GM12878 (cell line): ENCODE measurements at regions not wholly inside any gene's neighbourhood (a gene's known extent, or its start where the extent isn't known, plus 50 kb on each side); places are given as distances from the start of the nearest gene placed in this dataset.

Experiments used
- ATAC-seq: fragments of 200-7000 bp; cut with Tn5 transposase; 3 replicates; pipeline ENCODE4 v1.9.1; 2020; ENCODE audit warnings: mild to moderate bottlenecking, moderate library complexity
- BruUV-seq: library from RNA; stranded (reverse); fragments of 400-500 nt; replicated peaks from 2 replicates; lab custom pipeline; 2021; lab: Mats Ljungman, UMichigan
- CTCF ChIA-PET: fragments of 300-600 bp; sonication (Branson Sonifier 250); formaldehyde crosslinking; extraction: SDS; loops from one replicate; lab custom pipeline; 2021; ENCODE audit warnings: inconsistent platforms; lab: Yijun Ruan, JAX
- POLR2A ChIA-PET: fragments of 350-600 bp; formaldehyde crosslinking; extraction: SDS; loops from one replicate; lab custom pipeline; 2021; ENCODE audit warnings: inconsistent platforms; lab: Charles Lee
- RAD21 ChIA-PET: fragments of 300-600 bp; sonication (Branson Sonifier 250); formaldehyde crosslinking; loops from one replicate; lab custom pipeline; 2023; ENCODE audit warnings: antibody characterized with exemption; ENCODE audit not compliant: unreplicated experiment; lab: Charles Lee
- SMC1A ChIA-PET: fragments of 300-600 bp; sonication (Branson Sonifier 250); formaldehyde crosslinking; loops from one replicate; lab custom pipeline; 2023; ENCODE audit not compliant: unreplicated experiment, uncharacterized antibody; lab: Charles Lee
- DNase-seq: peaks from one replicate; pipeline ENCODE4 v3.0.0-alpha.2; 2011; ENCODE audit warnings: low read depth, low spot score
- FAIRE-seq: peaks from 3 replicates; lab custom pipeline; 2011; peaks lifted over from hg19 to GRCh38; lab: Jason Lieb, UNC
- H2AFZ ChIP-seq: 2 replicates; pipeline ENCODE4 v1.6.0; 2011; ENCODE audit warnings: low read depth, low read length, control low read depth; ENCODE audit not compliant: control insufficient read depth
- H3K27ac ChIP-seq: 2 replicates; pipeline ENCODE4 v1.5.1; 2011; ENCODE audit warnings: control low read depth; ENCODE audit not compliant: control insufficient read depth, insufficient read depth
- H3K27me3 ChIP-seq, 2 experiments: replicated peaks in 1 of 2; 2 replicates each; pipeline versions ENCODE4 v1.6.0 to v1.6.1; 2011; ENCODE audit warnings: low read length in 1 of 2; ENCODE audit not compliant: control insufficient read depth in 2 of 2, insufficient read depth in 2 of 2
- H3K36me3 ChIP-seq, 2 experiments: 2 replicates each; pipeline ENCODE4 v1.5.1; 2011; ENCODE audit warnings: low read length in 1 of 2; ENCODE audit not compliant: control insufficient read depth in 2 of 2, insufficient read depth in 2 of 2
- H3K4me1 ChIP-seq: 2 replicates; pipeline ENCODE4 v1.6.1; 2011; ENCODE audit warnings: mild to moderate bottlenecking, low read length, moderate library complexity, mixed read lengths; ENCODE audit not compliant: control insufficient read depth, insufficient read depth
- H3K4me2 ChIP-seq: 2 replicates; pipeline ENCODE4 v1.6.0; 2011; ENCODE audit warnings: control low read depth; ENCODE audit not compliant: control insufficient read depth, insufficient read depth
- H3K4me3 ChIP-seq: fragments of 200-600 bp; sonication (generic); 2 replicates; pipeline ENCODE4 v1.5.1; 2016
- H3K79me2 ChIP-seq: 2 replicates; pipeline ENCODE4 v1.6.0; 2011; ENCODE audit warnings: low read length; ENCODE audit not compliant: control insufficient read depth, insufficient read depth
- H3K9ac ChIP-seq: 2 replicates; pipeline ENCODE4 v1.8.0; 2011; ENCODE audit warnings: low read length, control low read depth, mixed read lengths; ENCODE audit not compliant: control insufficient read depth, insufficient read depth
- H3K9me3 ChIP-seq: replicated peaks from 3 replicates; pipeline ENCODE4 v1.5.1; 2011; ENCODE audit warnings: mild to moderate bottlenecking, low read length; ENCODE audit not compliant: control insufficient read depth, insufficient read depth
- H4K20me1 ChIP-seq: 2 replicates; pipeline ENCODE4 v1.6.0; 2011; ENCODE audit not compliant: control insufficient read depth, insufficient read depth
- BMI1 ChIP-seq: fragments of 450-650 bp; IDR thresholded peaks from 2 replicates; pipeline ENCODE4 v1.6.1; 2016; ENCODE audit warnings: mild to moderate bottlenecking, moderate library complexity, borderline replicate concordance
- CEBPB ChIP-seq, 2 experiments: fragments of 150-350 bp in 1 of 2; IDR thresholded peaks; 2 replicates each; pipeline ENCODE4 v1.6.1; 2012 to 2014; ENCODE audit warnings: low read depth in 2 of 2, low read length in 2 of 2, borderline replicate concordance in 1 of 2, inconsistent platforms in 1 of 2
- EP300 ChIP-seq, 2 experiments: fragments of 150-350 bp in 1 of 2; IDR thresholded peaks; 2 replicates each; pipeline ENCODE4 v1.6.1; 2011 to 2012; ENCODE audit warnings: low read depth in 2 of 2, low read length in 2 of 2, borderline replicate concordance in 1 of 2, improper control_type of control experiment in 1 of 2, inconsistent platforms in 1 of 2; ENCODE audit not compliant: control insufficient read depth in 1 of 2
- ESRRA ChIP-seq: IDR thresholded peaks from 2 replicates; pipeline ENCODE4 v1.6.1; 2012; ENCODE audit warnings: mild to moderate bottlenecking, low read length, improper control_type of control experiment
- FOXK2 ChIP-seq: fragments of 450-650 bp; IDR thresholded peaks from 2 replicates; pipeline ENCODE4 v1.6.1; 2017; ENCODE audit warnings: mild to moderate bottlenecking, moderate library complexity
- FOXM1 ChIP-seq: IDR thresholded peaks from 2 replicates; pipeline ENCODE4 v1.6.1; 2012; ENCODE audit warnings: low read depth, mild to moderate bottlenecking, inconsistent platforms, low read length, moderate library complexity
- NR2F1 ChIP-seq: fragments of 450-650 bp; conservative IDR thresholded peaks from 2 replicates; pipeline ENCODE4 v1.6.1; 2017; ENCODE audit warnings: mild to moderate bottlenecking
- SIN3A ChIP-seq: IDR thresholded peaks from 2 replicates; pipeline ENCODE4 v1.6.1; 2012; ENCODE audit warnings: low read depth, low read length, improper control_type of control experiment
- SMAD1 ChIP-seq: fragments of 450-650 bp; IDR thresholded peaks from 2 replicates; pipeline ENCODE4 v1.6.1; 2018; ENCODE audit warnings: mild to moderate bottlenecking, low read depth; ENCODE audit not compliant: partially characterized antibody
- SMAD5 ChIP-seq: IDR thresholded peaks from 2 replicates; pipeline ENCODE4 v1.6.1; 2016; ENCODE audit warnings: antibody characterized with exemption, low read depth
- YBX1 ChIP-seq: fragments of 450-650 bp; IDR thresholded peaks from 2 replicates; pipeline ENCODE4 v1.6.1; 2016; ENCODE audit warnings: antibody characterized with exemption
- ZNF217 ChIP-seq: fragments of 450-650 bp; IDR thresholded peaks from 2 replicates; pipeline ENCODE4 v1.6.1; 2017; ENCODE audit warnings: antibody characterized with exemption, mild to moderate bottlenecking
- WGBS: methylation state at CpG from one replicate; pipeline ENCODE4 v1.1.6; 2016; ENCODE audit warnings: low lambda C conversion rate; ENCODE audit not compliant: insufficient replicate concordance, insufficient coverage; ENCODE audit errors: missing lambda C conversion rate; 5-methylcytosine and 5-hydroxymethylcytosine counted together
- in situ Hi-C: fragments of 300-500 bp; cut with MboI; formaldehyde crosslinking; loops from 9 replicates; pipeline ENCODE4 v1.14.3; 2018; ENCODE audit warnings: mixed read lengths
- intact Hi-C: fragments of 100-400 bp; cut with micrococcal nuclease; formaldehyde crosslinking; loops from one replicate; pipeline ENCODE4 v1.14.2; 2022; ENCODE audit not compliant: unreplicated experiment
- TF ChIP-seq, protein P1 (sequence below): fragments of 450-650 bp; IDR thresholded peaks from 2 replicates; pipeline ENCODE4 v1.6.1; 2017; ENCODE audit warnings: low read depth, mild to moderate bottlenecking, moderate library complexity
- TF ChIP-seq, protein P2 (sequence below): IDR thresholded peaks from 2 replicates; pipeline ENCODE4 v1.6.1; 2012; ENCODE audit warnings: low read depth, low read length, improper control_type of control experiment
- TF ChIP-seq, protein P3 (sequence below): fragments of 450-650 bp; IDR thresholded peaks from 2 replicates; pipeline ENCODE4 v1.6.1; 2017; ENCODE audit warnings: mild to moderate bottlenecking, moderate library complexity
- TF ChIP-seq, protein P4 (sequence below): IDR thresholded peaks from 2 replicates; pipeline ENCODE4 v1.6.1; 2012; ENCODE audit warnings: mild to moderate bottlenecking, low read depth, low read length

DNA sequence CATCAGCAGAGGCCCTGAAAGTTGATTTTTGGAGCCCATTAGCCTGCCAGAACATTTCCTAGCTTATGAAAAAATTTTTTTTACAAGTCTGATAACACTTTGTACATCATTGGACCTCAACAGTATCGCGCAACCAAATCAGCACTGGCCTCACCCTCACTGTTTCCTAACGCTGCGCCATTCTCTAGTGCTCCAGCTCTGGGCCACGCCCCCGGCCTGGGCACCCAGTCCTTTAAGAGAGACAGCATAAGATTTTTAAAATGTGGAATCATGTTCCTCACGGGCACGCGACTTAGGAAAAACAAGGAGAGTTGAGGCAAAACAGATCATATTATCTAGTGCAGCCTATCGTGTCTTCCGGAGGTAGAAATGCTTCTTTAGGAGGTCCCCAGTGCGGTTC, 114.5 kb downstream of the BOD1 start:
- no TSS peak for BruUV-seq
- DNase-seq (no peak), ATAC-seq (no peak), FAIRE-seq (no peak)
- no peaks in the 10 kb centered on the region for H4K20me1 ChIP-seq
- H3K9me3 ChIP-seq: no peaks in the 10 kb centered on the region; the same call in 2 of the 3 replicates
- no peaks in the 10 kb centered on the region for H3K79me2 ChIP-seq
- H3K4me1 ChIP-seq: no peaks in the 10 kb centered on the region
- WGBS: 66% methylated on average over 12 of the region's 12 CpGs
- H3K9ac ChIP-seq: no peak overlapping the region
- ChIA-PET RAD21 (no interaction called here), CTCF (no interaction called here), POLR2A (no interaction called here), SMC1A (no interaction called here)
- no peak overlapping the region for H2AFZ ChIP-seq
- H3K4me2 ChIP-seq: no peak overlapping the region
- no peak overlapping the region for H3K27ac ChIP-seq
- H3K4me3 ChIP-seq: no peak overlapping the region
- in situ Hi-C loops: no loop called here
- intact Hi-C loops: no loop called here
- no peaks in the 10 kb centered on the region for H3K36me3 ChIP-seq
- peaks cover 0 to 3% of the 10 kb centered on the region in 2 experiments for H3K27me3 ChIP-seq
- TF ChIP-seq FOXK2 (no peak), FOXM1 (no peak), SMAD5 (no peak), YBX1 (no peak), EP300 (IDR thresholded peaks at IDR 0.05; ENCODE audit: borderline replicate concordance in 1 of 2, control insufficient read depth in 1 of 2, low read depth in 2 of 2, low read length in 2 of 2) (no peak), BMI1 (no peak), NR2F1 (no peak), ZNF217 (no peak), CEBPB (IDR thresholded peaks at IDR 0.05; ENCODE audit: borderline replicate concordance in 1 of 2, low read depth in 2 of 2, low read length in 2 of 2) (no peak), ESRRA (no peak), SIN3A (no peak), SMAD1 (no peak)
- TF ChIP-seq, protein P1, sequence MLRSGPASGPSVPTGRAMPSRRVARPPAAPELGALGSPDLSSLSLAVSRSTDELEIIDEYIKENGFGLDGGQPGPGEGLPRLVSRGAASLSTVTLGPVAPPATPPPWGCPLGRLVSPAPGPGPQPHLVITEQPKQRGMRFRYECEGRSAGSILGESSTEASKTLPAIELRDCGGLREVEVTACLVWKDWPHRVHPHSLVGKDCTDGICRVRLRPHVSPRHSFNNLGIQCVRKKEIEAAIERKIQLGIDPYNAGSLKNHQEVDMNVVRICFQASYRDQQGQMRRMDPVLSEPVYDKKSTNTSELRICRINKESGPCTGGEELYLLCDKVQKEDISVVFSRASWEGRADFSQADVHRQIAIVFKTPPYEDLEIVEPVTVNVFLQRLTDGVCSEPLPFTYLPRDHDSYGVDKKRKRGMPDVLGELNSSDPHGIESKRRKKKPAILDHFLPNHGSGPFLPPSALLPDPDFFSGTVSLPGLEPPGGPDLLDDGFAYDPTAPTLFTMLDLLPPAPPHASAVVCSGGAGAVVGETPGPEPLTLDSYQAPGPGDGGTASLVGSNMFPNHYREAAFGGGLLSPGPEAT: no peak
- TF ChIP-seq, protein P2, sequence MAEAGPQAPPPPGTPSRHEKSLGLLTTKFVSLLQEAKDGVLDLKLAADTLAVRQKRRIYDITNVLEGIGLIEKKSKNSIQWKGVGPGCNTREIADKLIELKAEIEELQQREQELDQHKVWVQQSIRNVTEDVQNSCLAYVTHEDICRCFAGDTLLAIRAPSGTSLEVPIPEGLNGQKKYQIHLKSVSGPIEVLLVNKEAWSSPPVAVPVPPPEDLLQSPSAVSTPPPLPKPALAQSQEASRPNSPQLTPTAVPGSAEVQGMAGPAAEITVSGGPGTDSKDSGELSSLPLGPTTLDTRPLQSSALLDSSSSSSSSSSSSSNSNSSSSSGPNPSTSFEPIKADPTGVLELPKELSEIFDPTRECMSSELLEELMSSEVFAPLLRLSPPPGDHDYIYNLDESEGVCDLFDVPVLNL: no peak
- TF ChIP-seq, protein P3, sequence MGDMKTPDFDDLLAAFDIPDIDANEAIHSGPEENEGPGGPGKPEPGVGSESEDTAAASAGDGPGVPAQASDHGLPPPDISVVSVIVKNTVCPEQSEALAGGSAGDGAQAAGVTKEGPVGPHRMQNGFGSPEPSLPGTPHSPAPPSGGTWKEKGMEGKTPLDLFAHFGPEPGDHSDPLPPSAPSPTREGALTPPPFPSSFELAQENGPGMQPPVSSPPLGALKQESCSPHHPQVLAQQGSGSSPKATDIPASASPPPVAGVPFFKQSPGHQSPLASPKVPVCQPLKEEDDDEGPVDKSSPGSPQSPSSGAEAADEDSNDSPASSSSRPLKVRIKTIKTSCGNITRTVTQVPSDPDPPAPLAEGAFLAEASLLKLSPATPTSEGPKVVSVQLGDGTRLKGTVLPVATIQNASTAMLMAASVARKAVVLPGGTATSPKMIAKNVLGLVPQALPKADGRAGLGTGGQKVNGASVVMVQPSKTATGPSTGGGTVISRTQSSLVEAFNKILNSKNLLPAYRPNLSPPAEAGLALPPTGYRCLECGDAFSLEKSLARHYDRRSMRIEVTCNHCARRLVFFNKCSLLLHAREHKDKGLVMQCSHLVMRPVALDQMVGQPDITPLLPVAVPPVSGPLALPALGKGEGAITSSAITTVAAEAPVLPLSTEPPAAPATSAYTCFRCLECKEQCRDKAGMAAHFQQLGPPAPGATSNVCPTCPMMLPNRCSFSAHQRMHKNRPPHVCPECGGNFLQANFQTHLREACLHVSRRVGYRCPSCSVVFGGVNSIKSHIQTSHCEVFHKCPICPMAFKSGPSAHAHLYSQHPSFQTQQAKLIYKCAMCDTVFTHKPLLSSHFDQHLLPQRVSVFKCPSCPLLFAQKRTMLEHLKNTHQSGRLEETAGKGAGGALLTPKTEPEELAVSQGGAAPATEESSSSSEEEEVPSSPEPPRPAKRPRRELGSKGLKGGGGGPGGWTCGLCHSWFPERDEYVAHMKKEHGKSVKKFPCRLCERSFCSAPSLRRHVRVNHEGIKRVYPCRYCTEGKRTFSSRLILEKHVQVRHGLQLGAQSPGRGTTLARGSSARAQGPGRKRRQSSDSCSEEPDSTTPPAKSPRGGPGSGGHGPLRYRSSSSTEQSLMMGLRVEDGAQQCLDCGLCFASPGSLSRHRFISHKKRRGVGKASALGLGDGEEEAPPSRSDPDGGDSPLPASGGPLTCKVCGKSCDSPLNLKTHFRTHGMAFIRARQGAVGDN: no peak
- TF ChIP-seq, protein P4, sequence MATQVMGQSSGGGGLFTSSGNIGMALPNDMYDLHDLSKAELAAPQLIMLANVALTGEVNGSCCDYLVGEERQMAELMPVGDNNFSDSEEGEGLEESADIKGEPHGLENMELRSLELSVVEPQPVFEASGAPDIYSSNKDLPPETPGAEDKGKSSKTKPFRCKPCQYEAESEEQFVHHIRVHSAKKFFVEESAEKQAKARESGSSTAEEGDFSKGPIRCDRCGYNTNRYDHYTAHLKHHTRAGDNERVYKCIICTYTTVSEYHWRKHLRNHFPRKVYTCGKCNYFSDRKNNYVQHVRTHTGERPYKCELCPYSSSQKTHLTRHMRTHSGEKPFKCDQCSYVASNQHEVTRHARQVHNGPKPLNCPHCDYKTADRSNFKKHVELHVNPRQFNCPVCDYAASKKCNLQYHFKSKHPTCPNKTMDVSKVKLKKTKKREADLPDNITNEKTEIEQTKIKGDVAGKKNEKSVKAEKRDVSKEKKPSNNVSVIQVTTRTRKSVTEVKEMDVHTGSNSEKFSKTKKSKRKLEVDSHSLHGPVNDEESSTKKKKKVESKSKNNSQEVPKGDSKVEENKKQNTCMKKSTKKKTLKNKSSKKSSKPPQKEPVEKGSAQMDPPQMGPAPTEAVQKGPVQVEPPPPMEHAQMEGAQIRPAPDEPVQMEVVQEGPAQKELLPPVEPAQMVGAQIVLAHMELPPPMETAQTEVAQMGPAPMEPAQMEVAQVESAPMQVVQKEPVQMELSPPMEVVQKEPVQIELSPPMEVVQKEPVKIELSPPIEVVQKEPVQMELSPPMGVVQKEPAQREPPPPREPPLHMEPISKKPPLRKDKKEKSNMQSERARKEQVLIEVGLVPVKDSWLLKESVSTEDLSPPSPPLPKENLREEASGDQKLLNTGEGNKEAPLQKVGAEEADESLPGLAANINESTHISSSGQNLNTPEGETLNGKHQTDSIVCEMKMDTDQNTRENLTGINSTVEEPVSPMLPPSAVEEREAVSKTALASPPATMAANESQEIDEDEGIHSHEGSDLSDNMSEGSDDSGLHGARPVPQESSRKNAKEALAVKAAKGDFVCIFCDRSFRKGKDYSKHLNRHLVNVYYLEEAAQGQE: no peak
